GM18507 (cell line): ENCODE measurements at regions not wholly inside any gene's neighbourhood (a gene's known extent, or its start where the extent isn't known, plus 50 kb on each side); places are given as distances from the start of the nearest gene placed in this dataset.

ENCODE experiments used
- DNase-seq: peaks from one replicate; pipeline ENCODE4 v3.0.0; 2011; ENCODE audit warnings: low read depth; ENCODE audit not compliant: insufficient read length; ENCODE audit errors: extremely low spot score
- FAIRE-seq: peaks from 2 replicates; lab custom pipeline; 2011; peaks lifted over from hg19 to GRCh38; lab: Jason Lieb, UNC

DNA sequence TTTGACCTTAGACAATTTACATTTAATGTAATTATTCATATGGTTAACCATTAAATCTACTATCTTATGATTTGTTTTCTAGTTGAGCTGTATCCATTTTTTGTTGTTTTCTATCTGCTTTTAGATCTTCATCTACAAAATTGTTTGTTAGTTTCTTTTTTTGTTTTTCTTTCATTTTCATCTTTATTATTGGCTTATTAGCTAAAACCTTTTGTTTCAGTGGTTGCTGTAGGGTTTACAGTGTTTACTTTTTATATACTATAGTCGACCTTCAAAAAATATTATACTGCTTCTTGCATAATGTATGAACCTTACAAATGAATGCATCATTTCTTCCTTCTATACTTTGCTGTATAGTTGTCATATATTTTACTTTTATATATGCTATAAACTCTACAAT lies 651.6 kb upstream of the PLXNA2 start:
- FAIRE-seq, result no peak
- no peak for DNase-seq

DNA sequence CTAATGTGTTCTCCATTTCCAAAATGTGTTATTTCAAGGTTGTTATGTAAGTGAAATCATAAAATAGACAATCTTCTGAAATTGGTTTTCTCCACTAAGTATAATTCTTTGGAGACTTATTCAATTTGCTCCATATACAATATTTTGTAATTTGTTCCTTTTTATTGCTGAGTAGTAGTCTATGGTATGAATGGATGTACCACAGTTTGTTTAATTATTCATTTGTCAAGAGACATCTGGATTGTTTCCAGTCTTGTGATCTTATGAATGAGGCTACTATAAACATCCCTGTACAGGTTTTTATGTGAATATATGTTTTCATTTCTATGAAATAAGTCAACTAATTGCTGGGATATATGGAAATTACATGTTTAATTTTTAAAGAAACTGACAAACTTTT lies 652.6 kb upstream of the PLXNA2 start:
- DNase-seq, result no peak
- no peak for FAIRE-seq

GRCh38 chr1:208899438-208899837 lies 655.3 kb upstream of the PLXNA2 start:
- DNase-seq, result no peak
- no peak for FAIRE-seq

DNA sequence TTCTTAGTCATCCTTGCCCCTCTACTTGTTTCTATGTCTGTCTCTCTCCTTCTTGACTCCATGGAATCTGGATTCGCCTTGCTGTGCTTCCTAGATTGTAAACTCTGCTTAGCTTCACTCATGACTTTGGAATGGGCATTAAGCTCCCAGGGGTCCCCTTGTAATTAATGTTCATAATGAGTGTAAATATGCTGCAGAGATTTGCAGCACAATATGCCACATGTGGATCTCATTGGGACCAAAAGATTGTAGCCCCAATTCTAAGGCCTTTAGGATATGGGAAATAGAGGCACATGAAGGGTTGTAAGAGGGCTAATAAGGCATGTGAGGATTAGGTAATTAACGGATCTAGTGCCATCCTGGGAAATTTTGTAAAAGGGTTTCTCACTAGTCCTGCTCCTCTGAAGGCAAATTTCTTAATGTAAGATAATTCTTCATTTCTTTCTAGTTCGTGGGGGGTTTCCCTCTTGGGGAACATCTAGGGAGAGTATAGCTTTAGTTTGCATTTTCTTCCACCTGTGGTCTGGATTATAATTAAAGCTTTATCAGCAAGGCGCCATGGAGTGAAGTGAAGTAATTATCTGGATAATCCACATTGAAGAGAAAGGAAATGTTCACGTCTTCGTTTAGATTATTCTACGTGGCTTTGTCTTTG lies 659.2 kb upstream of the PLXNA2 start:
- DNase-seq (no peak), FAIRE-seq (no peak)

- DNase-seq (no peak), FAIRE-seq (no peak)
Observed at GRCh38 chr1:208907790-208908189, 663.6 kb upstream of the PLXNA2 start.

DNA sequence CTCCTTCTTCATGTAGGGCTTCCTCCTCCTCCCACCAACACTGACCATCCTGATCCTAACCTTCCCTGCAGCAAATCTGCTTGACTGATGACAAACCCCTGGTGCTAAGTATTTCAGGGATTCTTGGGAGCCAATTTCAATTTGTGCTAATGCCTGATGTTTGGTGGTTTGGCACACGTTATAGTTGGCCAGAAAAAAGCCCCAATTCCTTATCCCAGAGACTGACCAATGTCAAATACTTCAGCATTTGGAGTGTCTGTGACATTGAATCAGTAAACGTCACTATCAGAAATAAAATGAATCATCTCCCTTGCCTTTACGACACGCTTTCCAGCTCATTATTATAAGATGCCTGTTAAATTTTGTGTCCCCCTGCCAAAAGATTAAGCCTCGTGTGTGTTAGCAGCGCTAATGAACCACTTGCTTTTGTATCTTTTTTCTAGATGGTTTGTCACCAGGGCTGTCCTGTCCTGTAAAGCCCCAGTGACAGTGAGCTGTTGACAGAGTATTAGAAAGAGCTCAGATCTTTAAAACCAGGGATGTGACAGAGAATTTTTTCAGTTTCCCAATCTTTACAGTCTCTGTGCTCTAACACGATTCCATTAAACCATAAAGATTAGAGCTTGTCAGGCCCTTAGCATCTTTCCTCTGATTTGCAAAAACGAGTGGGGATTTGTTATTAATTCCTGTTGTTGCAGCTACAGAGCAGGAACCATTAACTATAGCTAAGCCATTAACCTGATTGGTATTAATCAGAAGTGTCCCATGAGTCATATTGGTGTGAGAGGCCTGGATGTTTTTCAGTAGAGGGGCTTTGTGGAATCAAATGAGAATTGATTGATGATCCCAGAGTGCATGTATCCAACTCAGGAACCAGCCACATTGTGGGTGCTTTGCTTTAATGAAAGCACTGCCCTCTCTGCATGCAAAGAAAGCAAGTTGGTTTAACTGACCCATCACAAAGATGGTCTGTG lies 665.1 kb upstream of the PLXNA2 start:
- no peak for DNase-seq
- no peak for FAIRE-seq

DNA sequence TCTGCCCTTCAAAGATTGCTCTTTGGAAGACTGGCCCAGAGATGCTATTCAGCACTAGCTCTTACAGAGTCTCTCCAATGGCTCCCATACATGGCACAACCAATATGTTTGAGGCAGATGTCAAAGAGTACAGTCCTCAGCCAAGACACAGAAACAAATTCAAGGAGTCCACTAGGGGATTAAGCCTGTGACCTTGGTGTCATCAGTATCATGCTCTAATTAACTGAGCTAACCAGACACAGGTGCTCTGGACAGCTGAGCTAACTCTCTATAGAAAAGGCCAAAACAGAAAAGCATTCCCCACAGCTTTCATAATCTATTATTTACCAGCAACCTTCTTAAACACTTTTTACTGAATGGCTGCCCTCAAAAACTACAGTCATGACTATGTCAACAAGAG lies 666.0 kb upstream of the PLXNA2 start:
- FAIRE-seq (no peak), DNase-seq (no peak)

- no peak for DNase-seq
Observed at GRCh38 chr1:208917281-208917680, 666.2 kb upstream of the CAMK1G start.

GRCh38 chr1:208917723-208918122 lies 665.8 kb upstream of the CAMK1G start:
- DNase-seq, result no peak

More at GRCh38 chr1:208917281-208917680, 666.2 kb upstream of the CAMK1G start:
- no peak for FAIRE-seq

GRCh38 chr1:208918160-208918559 lies 665.4 kb upstream of the CAMK1G start:
- FAIRE-seq, result no peak
- DNase-seq, result no peak

More at GRCh38 chr1:208917723-208918122, 665.8 kb upstream of the CAMK1G start:
- FAIRE-seq, result no peak

DNA sequence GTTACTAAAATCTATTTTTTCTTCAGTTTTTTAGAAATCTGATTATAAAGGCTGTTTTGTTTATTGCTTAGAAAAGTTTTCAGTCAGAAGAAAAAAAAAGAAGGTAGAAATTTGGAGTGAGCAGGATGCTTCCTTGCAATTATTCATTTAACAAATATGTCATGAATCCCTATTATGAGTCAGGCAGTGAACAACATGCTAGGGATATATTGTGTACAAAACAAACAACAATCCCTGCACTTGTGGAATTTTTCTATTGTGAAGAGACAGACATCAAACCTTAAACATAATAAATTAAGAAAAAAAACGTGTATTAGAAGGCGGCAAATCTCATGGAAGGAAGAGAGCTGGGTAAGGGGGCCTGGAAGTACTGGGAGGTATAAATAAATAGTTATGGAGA lies 664.1 kb upstream of the CAMK1G start:
- no peak for FAIRE-seq
- DNase-seq, result no peak

DNA sequence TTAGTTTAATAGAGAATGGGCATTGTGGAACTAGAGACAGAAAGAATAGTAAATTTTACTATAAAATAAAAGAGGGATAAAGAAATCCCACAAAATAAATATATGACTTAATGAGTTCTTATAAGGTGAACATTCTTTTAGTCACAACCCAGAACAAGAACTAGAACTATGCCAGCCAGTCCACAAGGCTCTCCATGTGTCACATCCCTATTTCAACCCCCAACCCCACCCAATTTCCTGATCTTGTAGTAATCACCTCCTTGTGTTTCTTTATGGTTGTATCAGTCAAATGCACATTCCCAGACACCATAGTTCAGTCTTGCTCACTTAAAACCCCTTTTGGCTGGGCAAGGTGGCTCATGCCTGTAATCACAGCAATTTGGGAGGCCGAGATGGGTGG lies 662.3 kb upstream of the CAMK1G start:
- DNase-seq (no peak), FAIRE-seq (no peak)

- DNase-seq, result no peak
- no peak for FAIRE-seq
Observed at GRCh38 chr1:208923456-208923855, 660.1 kb upstream of the CAMK1G start.

DNA sequence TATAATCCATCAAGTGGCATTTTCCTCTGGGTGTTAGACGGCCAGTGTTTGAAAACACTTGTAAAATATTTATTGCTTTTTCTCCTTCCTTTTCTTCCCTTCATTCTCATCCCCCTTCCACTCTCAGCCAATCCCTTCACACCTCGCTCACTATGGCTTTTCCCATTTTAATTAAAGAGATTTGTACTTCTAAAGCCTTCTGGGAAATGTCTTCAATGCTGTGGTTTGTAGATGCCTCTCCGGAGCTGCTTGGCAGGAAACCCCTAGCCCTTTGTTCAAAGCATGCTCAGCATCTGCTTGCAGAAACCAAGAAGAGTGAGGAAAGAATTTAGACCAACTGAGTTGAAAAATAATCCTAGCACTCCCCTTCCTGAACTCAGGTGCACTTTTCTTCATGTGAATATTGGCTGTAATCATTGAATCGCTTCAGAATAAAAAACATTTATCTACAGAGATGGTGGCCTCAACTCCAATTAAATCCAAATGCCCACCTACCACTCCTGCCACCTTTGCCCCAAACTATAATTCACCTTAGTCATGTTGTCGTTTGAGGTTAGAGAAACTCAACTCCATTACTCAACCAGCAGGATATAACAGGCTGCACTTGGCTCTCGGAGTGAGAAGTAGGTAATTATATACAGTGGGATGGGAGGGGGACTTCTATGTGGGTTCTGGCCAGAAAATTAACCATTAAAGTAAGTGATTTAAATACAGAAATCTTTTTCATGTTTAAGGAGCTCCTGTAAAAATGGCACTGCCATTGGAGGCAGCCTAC lies 659.4 kb upstream of the CAMK1G start:
- DNase-seq (no peak), FAIRE-seq (no peak)

- FAIRE-seq, result no peak
- DNase-seq, result no peak
Observed at GRCh38 chr1:208924928-208925327, 658.6 kb upstream of the CAMK1G start.

DNA sequence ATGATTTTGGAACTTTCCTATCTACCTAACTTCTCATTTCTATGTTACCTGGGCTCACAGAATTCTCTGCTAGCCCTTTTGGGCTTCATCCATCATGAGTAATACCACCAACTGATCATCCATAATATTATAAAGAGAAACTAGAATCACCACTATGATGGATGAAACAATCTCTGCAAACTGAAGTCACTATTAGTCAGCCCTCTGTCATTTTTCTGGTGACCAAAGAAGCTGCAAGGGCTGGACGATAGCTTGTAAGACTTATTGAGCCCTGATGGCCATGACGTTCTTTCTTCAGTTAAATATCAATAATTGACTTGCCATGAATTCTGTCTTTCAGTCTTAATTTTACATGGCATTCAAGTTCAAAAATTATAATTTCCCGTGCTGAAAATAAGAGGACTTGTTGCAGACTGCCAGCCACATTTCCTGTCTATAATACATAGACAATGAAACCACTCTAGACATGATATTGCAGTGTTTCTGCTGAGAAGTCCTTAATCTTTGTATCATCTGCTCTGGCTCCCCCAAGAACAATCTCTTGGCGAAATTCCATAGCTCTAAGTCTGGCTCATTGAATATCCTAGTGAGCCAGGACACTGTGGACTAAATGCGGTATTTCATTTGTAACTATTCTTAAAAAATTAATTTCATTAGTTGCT lies 655.0 kb upstream of the CAMK1G start:
- no peak for DNase-seq
- no peak for FAIRE-seq

- DNase-seq (no peak), FAIRE-seq (no peak)
Observed at GRCh38 chr1:208929575-208929974, 653.9 kb upstream of the CAMK1G start.

- FAIRE-seq, result no peak
- DNase-seq, result no peak
Observed at GRCh38 chr1:208931936-208932335, 651.6 kb upstream of the CAMK1G start.

- no peak for DNase-seq
- no peak for FAIRE-seq
Observed at GRCh38 chr1:208933984-208934525, 649.5 kb upstream of the CAMK1G start.
